Hepatocyte (in vitro differentiated cells): ENCODE measurements at regions not wholly inside any gene's neighbourhood (a gene's known extent, or its start where the extent isn't known, plus 50 kb on each side); places are given as distances from the start of the nearest gene placed in this dataset.

Experiments used
- DNase-seq: peaks from one replicate; pipeline ENCODE4 v3.0.0-alpha.2; 2016; ENCODE audit warnings: low spot score
- H2AFZ ChIP-seq: fragments of 200-600 bp; sonication (generic); 2 replicates; pipeline ENCODE4 v1.6.0; 2016; ENCODE audit warnings: antibody characterized with exemption, mild to moderate bottlenecking
- H3K27ac ChIP-seq: fragments of 200-600 bp; sonication (generic); 2 replicates; pipeline ENCODE4 v1.5.1; 2016; ENCODE audit warnings: mild to moderate bottlenecking
- H3K27me3 ChIP-seq: fragments of 200-600 bp; sonication (generic); 2 replicates; pipeline ENCODE4 v1.6.1; 2016
- H3K36me3 ChIP-seq: fragments of 200-600 bp; sonication (generic); replicated peaks from 2 replicates; pipeline ENCODE4 v1.5.1; 2016; ENCODE audit warnings: low read depth; ENCODE audit not compliant: insufficient read depth
- H3K4me1 ChIP-seq: fragments of 200-600 bp; sonication (generic); 2 replicates; pipeline ENCODE4 v1.5.1; 2016; ENCODE audit warnings: mild to moderate bottlenecking, moderate library complexity; ENCODE audit not compliant: insufficient read depth
- H3K4me2 ChIP-seq: fragments of 200-600 bp; sonication (generic); 2 replicates; pipeline ENCODE4 v1.6.0; 2016
- H3K4me3 ChIP-seq: fragments of 200-600 bp; sonication (generic); 2 replicates; pipeline ENCODE4 v1.5.1; 2016; ENCODE audit warnings: mild to moderate bottlenecking
- H3K79me2 ChIP-seq: fragments of 200-600 bp; sonication (generic); 2 replicates; pipeline ENCODE4 v1.6.0; 2017; ENCODE audit warnings: mild to moderate bottlenecking
- H3K9me2 ChIP-seq: fragments of 200-600 bp; sonication (generic); replicated peaks from 2 replicates; pipeline ENCODE4 v1.6.0; 2017; ENCODE audit warnings: mild to moderate bottlenecking; ENCODE audit not compliant: insufficient read depth
- H3K9me3 ChIP-seq: fragments of 200-600 bp; sonication (generic); 2 replicates; pipeline ENCODE4 v1.5.1; 2016; ENCODE audit warnings: low read depth, mild to moderate bottlenecking
- H4K20me1 ChIP-seq: fragments of 200-600 bp; sonication (generic); 2 replicates; pipeline ENCODE4 v1.6.0; 2016; ENCODE audit warnings: mild to moderate bottlenecking; ENCODE audit not compliant: insufficient read depth, poor library complexity, severe bottlenecking
- EZH2 ChIP-seq: fragments of 200-600 bp; sonication (generic); IDR thresholded peaks from 2 replicates; pipeline ENCODE4 v1.6.1; 2016; ENCODE audit warnings: antibody characterized with exemption, mild to moderate bottlenecking, borderline replicate concordance
- EZH2phosphoT487 ChIP-seq: fragments of 200-600 bp; sonication (generic); IDR thresholded peaks from one replicate; pipeline ENCODE4 v1.6.1; 2018; ENCODE audit warnings: antibody characterized with exemption, mild to moderate bottlenecking, low read depth, moderate library complexity; ENCODE audit not compliant: unreplicated experiment, severe bottlenecking
- WGBS: methylation state at CpG from one replicate; pipeline ENCODE4 v1.1.6; 2016; ENCODE audit warnings: low lambda C conversion rate; ENCODE audit errors: missing lambda C conversion rate; 5-methylcytosine and 5-hydroxymethylcytosine counted together
- TF ChIP-seq, protein P1 (sequence below): fragments of 200-600 bp; sonication (generic); IDR thresholded peaks from 2 replicates; pipeline ENCODE4 v1.5.1; 2016; ENCODE audit warnings: antibody characterized with exemption, mild to moderate bottlenecking; ENCODE audit not compliant: poor library complexity

DNA sequence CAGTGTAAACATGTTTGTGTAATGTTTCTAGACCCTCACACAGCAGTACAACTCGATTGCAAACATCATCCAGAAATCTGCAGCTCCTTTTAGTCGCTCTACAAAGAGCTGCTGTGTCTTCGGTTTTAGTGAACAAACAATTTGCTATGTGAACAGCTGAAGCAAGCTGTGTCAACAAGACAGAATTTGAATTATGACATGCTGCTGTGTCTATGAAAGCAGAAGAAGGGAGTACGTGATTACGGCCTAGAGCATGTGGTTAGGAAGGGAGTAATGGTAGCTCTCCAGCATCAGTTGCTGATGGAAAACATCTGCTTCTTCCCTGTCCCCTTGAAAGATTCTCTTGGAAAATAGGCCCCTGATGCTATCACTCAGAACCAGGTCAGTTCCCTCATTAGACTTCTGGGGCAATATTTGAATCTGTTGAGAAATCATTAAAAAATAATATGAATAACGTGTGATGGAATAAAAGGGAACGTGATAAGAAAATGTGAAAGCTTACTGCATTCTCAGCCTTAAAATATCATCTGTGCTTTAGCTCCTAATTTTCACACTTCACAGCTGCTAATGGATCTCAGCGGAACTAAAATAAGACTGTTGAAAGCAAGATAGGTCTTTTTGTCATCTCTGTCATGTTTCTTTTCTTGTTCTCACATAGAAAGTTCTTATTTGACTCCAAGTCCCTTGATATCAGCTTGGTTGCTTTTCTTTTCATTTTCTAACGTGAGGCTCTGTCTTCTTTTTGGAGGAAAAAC lies 891.5 kb downstream of the ROBO2 start:
- Histone ChIP-seq H3K9me3 (no peaks in the 10 kb centered on the region), H3K36me3 (no peaks in the 10 kb centered on the region), H3K4me1 (no peaks in the 10 kb centered on the region), H3K79me2 (no peaks in the 10 kb centered on the region), H3K27ac (no peak overlapping the region), H2AFZ (no peak overlapping the region), H3K27me3 (no peaks in the 10 kb centered on the region), H3K4me2 (no peak overlapping the region), H4K20me1 (no peaks in the 10 kb centered on the region), H3K4me3 (no peak overlapping the region), H3K9me2 (no peaks in the 10 kb centered on the region)
- no peak for TF ChIP-seq EZH2phosphoT487
- TF ChIP-seq, protein P1, sequence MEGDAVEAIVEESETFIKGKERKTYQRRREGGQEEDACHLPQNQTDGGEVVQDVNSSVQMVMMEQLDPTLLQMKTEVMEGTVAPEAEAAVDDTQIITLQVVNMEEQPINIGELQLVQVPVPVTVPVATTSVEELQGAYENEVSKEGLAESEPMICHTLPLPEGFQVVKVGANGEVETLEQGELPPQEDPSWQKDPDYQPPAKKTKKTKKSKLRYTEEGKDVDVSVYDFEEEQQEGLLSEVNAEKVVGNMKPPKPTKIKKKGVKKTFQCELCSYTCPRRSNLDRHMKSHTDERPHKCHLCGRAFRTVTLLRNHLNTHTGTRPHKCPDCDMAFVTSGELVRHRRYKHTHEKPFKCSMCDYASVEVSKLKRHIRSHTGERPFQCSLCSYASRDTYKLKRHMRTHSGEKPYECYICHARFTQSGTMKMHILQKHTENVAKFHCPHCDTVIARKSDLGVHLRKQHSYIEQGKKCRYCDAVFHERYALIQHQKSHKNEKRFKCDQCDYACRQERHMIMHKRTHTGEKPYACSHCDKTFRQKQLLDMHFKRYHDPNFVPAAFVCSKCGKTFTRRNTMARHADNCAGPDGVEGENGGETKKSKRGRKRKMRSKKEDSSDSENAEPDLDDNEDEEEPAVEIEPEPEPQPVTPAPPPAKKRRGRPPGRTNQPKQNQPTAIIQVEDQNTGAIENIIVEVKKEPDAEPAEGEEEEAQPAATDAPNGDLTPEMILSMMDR, result no peak
- no peak for TF ChIP-seq EZH2
- DNase-seq, result no peak
- WGBS, result 73% methylated on average over 9 of the region's 9 CpGs

DNA sequence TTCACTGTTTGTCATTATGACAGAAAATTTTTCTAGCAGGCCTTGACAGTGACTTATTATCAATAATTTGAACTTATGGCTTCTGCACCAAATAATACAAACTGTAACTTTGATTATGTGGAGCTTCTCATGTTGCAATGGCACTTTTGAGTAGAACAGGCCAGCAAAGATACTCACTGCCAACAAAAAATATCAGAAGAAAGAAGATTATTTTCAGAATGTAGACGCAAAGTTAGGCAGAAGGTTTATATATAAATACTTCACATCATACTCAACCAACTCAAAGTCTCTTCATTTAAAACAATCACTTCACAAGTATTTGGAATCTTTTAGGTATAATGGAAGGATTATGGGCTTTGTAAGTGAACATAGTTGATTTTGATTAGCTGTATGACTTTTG lies 893.0 kb downstream of the ROBO2 start:
- H4K20me1 ChIP-seq, result no peaks in the 10 kb centered on the region
- no peak overlapping the region for H2AFZ ChIP-seq
- no peak overlapping the region for H3K27ac ChIP-seq

DNA sequence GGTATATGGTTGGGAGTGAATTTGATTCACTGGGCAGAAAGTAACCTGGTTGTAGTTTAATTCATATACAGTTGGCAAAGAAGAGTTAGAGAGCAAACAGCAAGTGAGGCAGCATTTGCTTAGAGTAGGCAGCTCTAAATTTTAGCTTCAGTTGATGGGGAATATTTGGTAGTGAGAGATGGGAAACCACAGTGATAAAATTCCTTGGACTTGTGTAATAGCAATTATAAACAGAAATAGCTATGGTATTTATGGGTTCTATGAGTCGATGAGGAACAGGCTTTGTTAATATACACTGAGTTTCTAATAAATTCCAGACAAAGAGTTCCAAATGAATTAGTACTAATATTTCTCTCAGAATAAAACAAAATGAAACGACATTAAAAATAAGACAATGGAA lies 894.0 kb downstream of the ROBO2 start:
- no peak for TF ChIP-seq EZH2phosphoT487
- TF ChIP-seq, protein P1, result no peak
- Histone ChIP-seq H3K9me2 (no peaks in the 10 kb centered on the region), H4K20me1 (no peaks in the 10 kb centered on the region), H3K4me1 (no peaks in the 10 kb centered on the region), H3K27ac (no peak overlapping the region), H3K79me2 (no peaks in the 10 kb centered on the region), H3K27me3 (no peaks in the 10 kb centered on the region), H3K4me2 (no peak overlapping the region), H3K36me3 (no peaks in the 10 kb centered on the region), H3K4me3 (no peak overlapping the region), H3K9me3 (no peaks in the 10 kb centered on the region), H2AFZ (no peak overlapping the region)
- 76% methylated on average over 2 of the region's 2 CpGs for WGBS
- DNase-seq, result no peak

More for the DNA sequence above, 893.0 kb downstream of the ROBO2 start:
- TF ChIP-seq EZH2phosphoT487, result no peak
- TF ChIP-seq EZH2, result no peak
- TF ChIP-seq, protein P1, result no peak
- no peak overlapping the region for H3K4me2 ChIP-seq
- no peaks in the 10 kb centered on the region for H3K9me3 ChIP-seq
- H3K9me2 ChIP-seq, result no peaks in the 10 kb centered on the region
- no peaks in the 10 kb centered on the region for H3K27me3 ChIP-seq
- DNase-seq, result no peak
- no peaks in the 10 kb centered on the region for H3K4me1 ChIP-seq
- 95% methylated on average over 1 of the region's 1 CpG for WGBS
- H3K4me3 ChIP-seq, result no peak overlapping the region
- H3K79me2 ChIP-seq, result no peaks in the 10 kb centered on the region
- H3K36me3 ChIP-seq, result no peaks in the 10 kb centered on the region

DNA sequence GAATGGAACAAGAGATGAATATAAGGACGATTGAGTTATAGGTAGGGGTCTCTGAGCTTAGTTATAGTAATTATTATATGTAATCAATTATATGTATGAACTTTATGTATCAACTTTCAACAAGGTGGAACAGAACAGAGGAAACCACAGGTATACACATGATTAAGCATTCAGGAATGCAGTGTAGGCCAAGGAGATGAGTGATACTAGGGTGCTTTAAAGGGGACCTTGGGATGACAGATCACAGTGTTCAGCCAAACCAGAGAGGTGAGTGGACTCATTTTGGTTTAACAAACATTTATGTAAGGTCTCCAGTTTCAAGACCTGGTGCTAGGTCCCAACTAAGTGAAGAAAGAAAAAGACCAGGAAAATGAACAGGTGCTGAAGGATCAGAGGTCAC lies 895.5 kb downstream of the ROBO2 start:
- H3K79me2 ChIP-seq, result no peaks in the 10 kb centered on the region
- no peak overlapping the region for H3K4me2 ChIP-seq
- DNase-seq, result no peak
- no peaks in the 10 kb centered on the region for H4K20me1 ChIP-seq
- 90% methylated on average over 1 of the region's 1 CpG for WGBS
- H3K4me1 ChIP-seq, result no peaks in the 10 kb centered on the region
- H3K4me3 ChIP-seq, result no peak overlapping the region
- H3K27me3 ChIP-seq, result no peaks in the 10 kb centered on the region
- no peaks in the 10 kb centered on the region for H3K9me3 ChIP-seq
- no peak for TF ChIP-seq EZH2
- TF ChIP-seq, protein P1, result no peak
- H3K9me2 ChIP-seq, result no peaks in the 10 kb centered on the region
- H3K36me3 ChIP-seq, result no peaks in the 10 kb centered on the region
- no peak overlapping the region for H3K27ac ChIP-seq
- H2AFZ ChIP-seq, result no peak overlapping the region
